IPS DF 4.7 (cell line): ENCODE measurements at regions not wholly inside any gene's neighbourhood (a gene's known extent, or its start where the extent isn't known, plus 50 kb on each side); places are given as distances from the start of the nearest gene placed in this dataset.

Source experiments
- DNase-seq: peaks from one replicate; pipeline ENCODE4 v3.0.0-alpha.2; 2013; ENCODE audit warnings: low spot score; ENCODE audit errors: extremely low read depth

DNA sequence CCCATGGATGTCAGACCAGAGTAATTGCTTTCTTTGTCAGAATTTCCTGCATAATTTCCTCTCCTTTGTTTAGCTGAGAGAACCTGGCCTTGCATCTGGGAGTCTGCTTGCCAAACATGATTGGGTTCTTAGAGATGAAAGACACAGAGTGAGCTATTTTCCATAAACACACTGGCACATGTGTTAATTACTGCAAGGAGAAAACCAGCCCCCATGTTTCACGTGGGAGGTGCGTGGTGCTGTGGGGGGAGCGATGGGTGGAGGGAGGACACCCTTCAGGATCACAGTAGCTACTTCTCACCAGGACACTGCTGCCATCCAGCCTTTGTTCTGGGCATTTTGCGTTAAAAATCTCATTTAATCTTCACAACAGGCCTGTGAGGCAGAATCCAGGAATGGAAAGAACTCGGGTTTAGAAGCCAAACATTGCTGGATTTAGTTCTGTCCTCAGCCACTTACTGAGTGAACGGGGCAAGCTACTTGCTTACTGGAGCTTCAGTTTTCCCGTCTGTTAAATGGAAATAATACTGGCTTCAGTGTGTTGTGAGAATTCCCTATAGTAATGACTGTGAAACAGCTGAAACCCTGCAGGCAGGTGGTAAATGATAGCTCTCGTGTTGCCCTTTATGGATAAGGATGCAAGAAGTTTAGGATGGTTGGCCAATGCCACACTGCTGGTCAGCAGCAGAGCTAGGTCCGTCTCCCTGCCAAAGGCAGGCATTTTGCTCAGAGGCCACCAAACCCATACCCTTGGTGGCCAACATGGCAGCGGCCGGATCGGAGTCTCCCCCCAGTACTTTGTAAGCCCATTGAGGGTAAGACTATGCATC, 100.1 kb upstream of the ASAP2 start:
- DNase-seq, result no peak

DNA sequence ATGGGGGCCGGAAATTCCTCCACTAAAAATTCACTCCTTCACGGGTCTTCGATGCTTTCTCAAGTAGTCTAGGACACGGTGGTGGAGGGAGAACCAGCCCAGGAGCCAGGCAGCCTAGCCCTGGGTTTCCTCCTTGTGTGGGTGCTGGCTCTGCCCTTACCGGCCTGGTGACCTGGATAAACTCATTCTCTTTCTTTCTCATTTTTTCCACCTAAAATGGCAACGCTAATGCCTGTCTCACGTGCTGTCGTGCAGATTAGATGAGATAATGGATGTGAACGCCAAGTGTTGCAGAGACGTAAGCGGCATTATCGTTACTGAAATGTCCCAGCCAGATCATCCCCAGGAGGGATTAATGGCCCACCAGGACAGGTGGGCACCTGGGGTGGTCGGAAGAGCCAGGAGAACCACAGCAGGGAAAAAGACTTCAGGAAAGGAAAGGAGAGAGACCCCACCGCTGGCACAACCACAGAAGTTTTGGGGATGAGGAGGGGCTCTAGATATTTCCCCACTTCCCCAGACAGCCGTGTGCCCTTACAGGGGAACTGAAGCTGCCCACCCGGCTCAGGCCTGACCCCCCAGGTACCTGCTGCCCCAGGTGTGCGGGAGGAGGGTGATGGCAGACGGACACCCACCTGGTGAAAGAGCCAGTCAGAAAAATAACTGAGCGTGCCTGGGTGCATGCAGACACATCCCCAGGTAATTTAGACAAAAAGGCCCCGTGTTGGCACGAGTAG, 100.8 kb upstream of the ASAP2 start:
- DNase-seq, result no peak

DNA sequence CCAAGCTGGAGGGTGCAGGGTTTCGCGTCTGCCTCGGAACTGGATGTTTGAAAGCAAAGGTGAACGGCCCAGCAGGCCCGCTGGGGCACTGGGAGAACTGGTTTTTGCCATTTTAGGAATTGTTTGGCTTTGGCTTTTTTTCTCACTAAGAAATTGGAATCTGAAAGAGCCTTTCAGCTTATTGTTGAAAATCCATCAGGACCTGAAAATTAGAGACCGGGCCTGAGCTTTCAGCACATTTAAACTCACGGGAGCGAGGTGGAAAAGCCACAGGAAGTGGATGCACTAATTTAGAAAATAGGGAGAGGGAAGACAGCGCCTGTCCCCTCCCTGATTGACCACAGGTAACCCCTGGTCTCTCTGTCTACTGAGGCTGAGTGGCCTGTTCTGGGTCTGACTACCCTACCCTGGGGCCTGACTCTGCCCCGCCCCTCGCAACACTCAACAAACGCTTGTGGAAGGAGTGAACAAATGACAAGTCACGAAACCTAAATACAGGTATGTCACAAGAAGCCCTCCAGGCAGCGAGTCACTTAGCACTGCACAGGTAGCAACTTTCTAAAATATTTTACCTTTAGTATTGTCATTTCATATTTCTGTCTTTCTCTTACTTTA, 100.3 kb upstream of the MBOAT2 start:
- DNase-seq, result no peak

DNA sequence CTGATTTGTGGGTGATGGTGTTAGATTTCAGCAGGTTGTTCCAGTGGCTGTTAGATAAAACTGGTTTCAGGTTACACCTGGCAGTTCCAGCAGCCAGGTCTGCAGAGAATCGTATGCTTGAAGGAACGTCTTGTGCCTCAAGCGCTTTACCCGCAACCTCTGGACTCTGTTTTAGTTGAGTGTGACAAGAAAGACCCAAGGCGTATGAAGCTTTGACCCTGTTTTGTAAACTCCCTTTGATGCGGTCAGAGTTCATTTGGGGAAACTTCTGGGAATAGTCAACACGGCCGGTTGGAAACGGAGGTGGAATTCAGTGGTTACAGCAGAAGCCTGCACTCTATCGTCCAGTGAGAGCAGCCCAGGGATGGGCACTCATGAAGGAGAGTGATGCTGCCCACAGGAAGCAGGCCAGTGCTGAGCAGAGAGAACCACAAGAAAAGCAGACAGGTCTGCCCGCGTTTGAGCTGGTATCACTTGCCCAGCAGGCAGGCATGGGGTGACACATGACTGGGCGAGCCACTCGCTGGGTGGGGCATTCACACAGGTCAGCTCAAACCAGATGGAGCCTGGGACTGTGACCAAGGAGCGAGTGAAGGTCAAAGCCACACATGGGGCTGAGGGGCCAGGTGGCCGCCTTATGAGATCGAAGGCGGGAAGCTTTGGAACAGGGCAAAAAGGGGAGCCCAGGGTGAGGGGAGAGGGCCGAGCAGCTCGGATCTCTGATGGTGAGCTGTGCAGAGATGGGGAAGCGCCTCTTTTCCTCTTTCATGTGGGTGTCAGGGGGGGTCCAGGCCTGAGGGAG, 99.6 kb upstream of the MBOAT2 start:
- no peak for DNase-seq

DNA sequence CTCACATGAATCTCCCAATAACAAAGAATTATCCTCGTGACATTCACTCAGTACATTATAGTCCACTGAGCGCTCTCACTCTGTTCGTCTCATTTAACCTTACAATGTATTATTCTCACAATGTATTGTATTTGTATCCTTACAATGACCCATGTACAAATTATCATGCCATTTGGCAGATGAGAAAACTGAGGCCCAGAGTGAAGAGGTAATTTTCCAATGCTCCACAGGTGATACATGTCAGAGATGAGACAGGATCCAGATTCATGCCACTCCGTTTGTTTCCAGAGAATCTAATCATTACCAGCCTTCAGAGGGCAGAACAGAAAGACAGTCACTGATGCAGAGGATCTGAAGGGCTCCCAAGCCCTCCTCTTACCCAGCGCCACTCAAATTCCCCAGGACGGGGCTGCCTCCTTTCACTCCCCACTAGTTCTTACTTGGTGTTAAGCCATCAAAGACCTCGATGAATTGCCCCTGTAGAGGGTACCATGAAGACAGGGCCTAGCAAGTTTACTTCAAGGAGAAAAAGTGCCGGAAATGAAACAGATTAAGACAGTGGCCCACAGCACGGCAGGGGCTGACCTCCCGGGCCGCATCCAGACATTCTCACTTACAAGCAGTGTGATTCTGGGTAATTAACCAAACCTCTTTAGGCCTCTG, 98.4 kb upstream of the MBOAT2 start:
- no peak for DNase-seq

GRCh38 chr2:9100080-9100876, 96.8 kb upstream of the MBOAT2 start:
- DNase-seq, result no peak

GRCh38 chr2:9099341-9099751, 95.9 kb upstream of the MBOAT2 start:
- no peak for DNase-seq

GRCh38 chr2:9097892-9098291, 94.4 kb upstream of the MBOAT2 start:
- no peak for DNase-seq

DNA sequence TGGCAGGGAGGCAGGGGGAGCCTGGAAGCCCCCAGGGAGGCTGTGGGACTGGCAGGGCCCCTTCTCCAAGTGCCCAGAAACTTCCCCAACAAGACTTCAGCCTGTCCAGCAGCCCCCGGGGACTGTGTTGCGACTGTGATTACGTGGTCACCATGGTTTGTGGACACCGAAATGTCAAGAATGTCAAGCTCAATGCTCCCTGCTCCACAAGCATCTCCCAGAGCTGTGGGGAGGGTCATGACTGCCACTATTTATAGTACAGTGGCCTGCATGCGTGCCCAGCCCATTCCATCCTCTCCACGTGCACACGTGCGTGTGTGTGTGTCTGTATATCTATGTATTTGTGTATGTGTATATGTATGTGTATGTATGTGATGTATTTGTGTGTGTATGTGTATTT, 93.8 kb upstream of the MBOAT2 start:
- DNase-seq, result no peak

- no peak for DNase-seq
Observed at GRCh38 chr2:9096761-9097160, 93.3 kb upstream of the MBOAT2 start.

GRCh38 chr2:9095690-9096089, 92.2 kb upstream of the MBOAT2 start:
- DNase-seq, result no peak

DNA sequence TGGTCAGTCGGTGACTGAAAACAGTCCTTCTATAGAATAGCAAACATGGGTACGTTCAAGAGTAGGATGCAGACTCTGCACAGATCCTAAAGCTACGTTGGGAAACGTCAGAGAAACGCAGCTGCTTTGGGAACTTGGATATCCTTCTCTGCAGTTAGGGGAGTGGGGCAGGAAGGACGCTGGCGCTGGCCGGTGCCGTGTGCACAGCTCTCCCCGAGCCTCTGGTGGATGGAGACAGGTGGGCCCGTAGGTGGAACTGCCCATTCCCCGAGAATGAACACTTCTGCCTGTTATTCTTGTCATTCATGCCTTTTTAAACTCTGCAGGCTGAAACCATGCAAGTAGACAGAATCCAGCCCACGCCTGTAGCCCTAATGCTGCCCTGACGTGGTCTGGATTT, 91.7 kb upstream of the MBOAT2 start:
- DNase-seq, result no peak

- no peak for DNase-seq
Observed at GRCh38 chr2:9094117-9094516, 90.6 kb upstream of the MBOAT2 start.

- DNase-seq, result no peak
Observed at GRCh38 chr2:9093324-9093723, 89.8 kb upstream of the MBOAT2 start.

- no peak for DNase-seq
Observed at GRCh38 chr2:9092383-9093282, 89.1 kb upstream of the MBOAT2 start.

DNA sequence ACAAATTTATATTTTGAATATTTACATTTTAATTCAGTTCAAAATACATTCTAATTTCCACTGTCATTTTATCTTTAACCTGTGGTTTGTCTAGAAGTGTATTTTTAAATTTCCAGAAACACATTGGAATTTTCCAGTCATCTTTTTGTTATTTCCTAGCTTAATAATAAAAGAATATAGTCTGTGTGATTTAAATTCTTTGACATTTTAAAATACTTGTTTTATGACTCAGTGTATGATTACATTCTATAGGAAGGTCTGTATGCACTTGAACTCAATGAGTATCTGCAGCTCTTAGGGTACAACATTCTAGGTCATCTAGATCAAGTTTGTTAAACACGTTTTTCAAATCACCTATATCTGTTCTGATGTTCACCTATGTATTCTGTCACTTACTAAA, 88.3 kb upstream of the MBOAT2 start:
- no peak for DNase-seq

- DNase-seq, result no peak
Observed at GRCh38 chr2:9089831-9090230, 86.3 kb upstream of the MBOAT2 start.

DNA sequence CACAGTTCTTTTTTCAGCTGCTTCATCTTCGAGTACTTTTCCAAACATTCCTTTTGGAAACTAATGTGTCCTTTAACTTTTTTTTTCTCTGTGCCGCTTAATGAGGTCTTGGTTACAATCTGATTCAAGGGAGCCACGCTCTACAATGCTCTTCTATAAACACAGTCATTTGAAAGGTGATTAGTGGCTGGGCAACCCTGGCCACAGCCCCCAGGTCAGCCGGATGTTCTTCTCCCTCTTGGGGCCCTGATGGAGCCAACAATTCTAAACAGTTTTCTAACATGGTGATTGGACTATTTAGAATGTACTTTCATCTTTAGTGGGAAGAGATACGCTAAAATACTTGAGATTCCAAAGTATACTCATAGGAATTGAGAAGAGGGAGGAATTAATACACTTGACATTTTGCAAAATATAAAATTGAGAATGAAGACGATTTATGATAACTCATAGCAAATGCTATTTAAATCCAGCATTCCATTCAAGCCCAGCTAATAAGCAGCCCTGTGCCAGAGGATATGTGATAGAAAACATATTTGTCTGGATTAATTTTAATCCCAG, 83.7 kb upstream of the MBOAT2 start:
- DNase-seq, result no peak

DNA sequence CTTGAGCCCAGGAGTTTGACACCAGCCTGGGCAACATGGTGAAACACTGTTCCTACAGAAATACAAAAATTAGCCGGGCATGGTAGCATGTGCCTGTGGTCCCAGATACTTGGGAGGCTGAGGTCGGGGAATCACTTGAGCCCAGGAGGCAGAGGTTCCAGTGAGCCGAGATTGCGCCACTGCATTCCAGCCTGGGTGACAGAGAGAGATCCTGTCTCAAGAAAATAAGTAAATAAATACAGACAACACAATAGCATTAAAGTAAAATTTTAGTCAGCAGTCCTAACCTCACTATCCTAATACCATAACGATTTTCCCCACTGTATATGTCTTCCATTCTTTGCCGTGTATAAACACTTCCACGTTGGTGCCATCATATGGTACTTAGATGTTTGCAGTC, 83.0 kb upstream of the MBOAT2 start:
- DNase-seq, result no peak
